ENCODE measurements at regions not wholly inside any gene's neighbourhood (a gene's known extent, or its start where the extent isn't known, plus 50 kb on each side); places are given as distances from the start of the nearest gene placed in this dataset.

DNA sequence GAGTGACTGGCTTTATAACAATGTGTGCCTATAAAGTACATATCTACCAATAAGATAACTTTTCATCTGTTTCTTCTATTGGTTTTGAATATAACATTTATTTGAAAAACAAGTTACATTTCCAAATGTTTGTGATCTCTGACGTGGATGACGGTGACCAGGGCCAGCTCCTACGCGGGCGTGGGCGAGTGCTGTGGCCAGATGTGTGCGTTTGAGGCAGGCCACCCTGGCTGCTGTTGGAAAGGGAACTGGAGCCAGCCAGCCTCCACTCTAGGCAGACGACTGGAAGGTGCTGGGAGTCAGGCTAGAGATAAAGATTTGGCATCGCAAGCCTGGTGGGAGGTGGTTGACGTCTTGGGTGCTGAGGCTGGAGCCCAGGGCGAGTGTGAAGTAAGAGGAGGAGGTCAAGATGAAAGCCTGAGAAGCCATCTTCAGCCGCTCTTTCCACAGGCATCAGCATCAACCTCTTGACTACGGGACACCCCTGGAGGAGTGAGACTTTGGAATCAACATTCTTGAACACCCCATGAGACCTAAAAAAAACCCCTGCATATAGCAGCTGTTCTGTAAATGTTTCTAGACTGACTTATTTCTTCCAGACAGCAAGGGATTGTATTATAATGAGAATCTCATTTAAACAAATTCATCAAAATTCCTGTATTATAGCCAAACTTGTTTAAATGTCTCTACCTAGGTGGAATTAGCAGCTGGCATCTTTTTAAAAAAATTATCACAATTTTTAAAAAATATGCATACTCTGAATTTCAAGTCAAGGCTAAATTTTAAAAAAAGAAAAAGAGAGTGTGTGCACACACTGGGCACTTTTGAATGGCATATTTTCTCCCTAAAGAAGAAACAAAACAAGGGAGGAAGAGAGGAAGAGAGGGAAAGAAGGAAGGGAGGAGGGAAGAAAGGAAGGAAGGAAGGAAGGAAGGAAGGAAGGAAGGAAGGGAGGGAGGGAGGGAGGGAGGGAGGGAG, 112.5 kb upstream of the SLC44A3 start:
- no peak for DNase-seq (ENCODE audit: low read depth)

DNA sequence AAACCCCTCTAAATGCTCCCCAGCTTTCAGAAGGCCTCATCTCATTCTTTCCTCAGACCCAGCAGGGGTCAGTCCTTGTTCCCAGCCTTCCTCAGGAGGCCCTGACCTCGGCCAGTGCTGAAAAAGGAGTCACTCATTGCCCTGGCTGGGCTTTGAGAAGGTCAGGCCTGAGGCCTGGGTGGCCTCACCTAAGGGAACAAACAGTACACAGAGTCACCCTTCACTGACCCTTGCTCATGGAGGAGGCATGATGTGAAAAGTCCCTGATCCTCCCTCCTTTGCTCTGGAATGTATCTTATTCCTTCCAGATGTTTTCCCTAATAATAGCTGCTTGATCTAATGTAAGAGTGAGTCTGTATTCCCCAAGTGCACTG, 117.7 kb upstream of the SLC44A3 start:
- DNase-seq (ENCODE audit: low read depth) = no peak

DNA sequence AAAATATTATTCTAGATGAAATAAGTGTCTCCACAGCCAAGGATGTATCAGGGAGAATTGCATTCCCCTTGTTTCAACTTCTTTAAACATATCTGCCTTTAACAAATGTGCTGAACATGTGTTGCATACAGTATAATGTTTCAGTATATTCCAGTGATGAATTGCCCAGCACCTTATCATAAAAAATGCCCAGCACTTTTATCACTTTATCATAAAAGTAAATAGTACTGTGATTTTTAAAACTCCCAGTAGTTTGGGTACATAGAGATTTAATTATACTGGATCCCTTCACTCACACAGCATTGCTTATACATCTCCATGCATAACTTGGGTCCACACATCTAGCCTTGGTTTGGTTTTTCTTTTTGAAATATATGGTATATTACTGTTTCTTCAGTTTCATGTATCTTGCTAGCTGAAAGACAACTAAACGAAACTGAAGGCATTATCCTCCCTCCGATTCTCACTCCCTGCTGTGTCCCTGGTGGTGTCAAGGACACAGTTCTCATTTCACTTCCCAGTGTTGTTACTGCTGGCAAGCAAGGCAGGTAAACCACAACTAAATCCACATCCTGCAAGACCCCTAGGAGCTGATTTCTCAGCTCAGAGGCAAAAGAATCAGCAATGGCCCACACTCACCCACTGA, 118.2 kb upstream of the SLC44A3 start:
- no peak for DNase-seq (ENCODE audit: low read depth)

GRCh38 chr1:94698759-94699502, 121.2 kb upstream of the SLC44A3 start:
- peak; percentile 92 for DNase-seq (ENCODE audit: low read depth)

DNA sequence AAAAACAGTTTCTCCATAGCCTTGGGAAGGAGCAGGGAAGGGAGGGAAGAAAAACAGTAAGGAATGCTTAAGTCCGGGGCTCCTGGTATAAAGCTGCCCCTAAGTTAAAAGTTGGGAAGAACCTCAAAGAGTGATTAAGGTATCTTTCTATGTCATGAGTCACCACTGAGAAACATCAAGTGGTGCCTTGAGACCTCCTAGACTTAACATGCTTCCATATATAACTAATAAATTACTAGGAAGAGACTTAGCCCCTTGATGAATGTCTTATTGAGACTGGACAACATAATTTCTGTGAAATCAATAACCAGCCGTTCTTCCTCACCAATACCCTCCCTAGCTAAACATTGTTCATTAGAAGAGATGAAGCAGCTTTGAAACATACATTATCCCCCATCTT, 121.8 kb upstream of the SLC44A3 start:
- DNase-seq (ENCODE audit: low read depth) = peak; percentile 74

DNA sequence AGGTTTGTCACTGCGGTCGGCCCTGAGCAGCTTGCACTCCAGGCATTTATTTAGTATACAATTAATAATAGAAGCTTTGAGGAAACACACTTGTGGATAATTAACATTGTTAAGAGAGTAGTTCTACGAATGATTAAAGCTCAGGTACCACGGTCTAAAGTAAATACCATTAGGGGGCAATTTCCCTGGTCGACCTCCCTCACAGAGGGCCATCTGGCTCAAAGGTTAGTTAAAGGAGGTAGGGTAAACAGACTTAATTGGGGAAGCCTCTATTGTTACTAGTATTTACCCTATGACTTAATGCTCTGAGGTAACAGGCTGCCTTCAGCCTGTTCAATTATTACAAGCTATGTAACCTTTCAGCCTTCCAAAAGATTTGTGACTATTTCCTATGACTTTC, 122.3 kb upstream of the SLC44A3 start:
- DNase-seq (ENCODE audit: low read depth) = no peak

DNA sequence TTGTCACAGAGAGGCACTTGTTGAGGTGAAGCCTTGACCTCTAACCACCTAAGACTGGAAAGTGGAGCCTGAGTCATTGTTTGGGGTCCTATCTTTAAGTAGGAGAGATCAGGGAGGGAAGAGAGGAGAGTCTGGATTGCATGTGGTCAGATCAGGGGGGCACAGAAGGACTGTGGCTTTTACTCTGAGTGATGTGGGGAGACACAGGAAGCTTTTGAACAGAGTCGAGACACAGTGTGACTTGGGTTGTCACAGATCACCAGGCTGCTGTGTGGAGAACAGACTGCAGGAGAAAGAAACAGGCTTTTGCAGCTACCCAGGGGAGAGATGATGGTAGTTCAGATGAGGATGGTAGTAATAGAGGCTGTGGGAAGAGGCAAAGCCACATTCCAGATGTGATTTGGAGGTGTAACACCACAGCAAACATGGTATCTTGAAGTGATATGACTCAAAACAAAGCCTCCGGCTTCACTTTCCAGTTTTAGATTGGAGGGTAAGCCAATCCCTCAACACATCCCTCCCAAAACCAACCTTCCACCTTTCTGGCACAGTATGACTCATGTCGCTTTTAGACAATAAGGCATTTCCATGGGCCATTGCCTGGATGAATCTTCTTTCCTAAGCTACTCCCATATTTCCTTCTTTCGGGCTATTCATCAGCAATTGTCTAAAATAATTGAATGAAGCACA, 125.8 kb upstream of the SLC44A3 start:
- DNase-seq (ENCODE audit: low read depth) = peak; percentile 67

DNA sequence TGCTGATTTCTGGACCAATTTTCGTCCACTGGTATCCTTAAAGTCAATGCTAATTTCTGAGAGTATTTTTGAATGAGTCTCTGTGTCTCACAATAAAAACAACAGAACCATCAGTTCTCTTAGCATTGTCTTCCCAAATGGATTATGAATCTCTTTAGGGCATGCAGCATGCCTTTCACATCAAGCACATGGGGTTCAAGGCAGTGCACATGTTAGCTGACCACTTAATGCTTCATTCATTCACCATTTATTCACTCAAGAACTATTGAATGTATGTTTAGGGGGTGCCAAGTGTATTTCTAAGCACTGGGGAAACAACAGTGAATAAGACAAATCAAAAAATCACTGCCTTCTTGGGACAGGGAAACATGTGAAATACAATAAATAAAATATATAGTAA, 126.7 kb upstream of the SLC44A3 start:
- no peak for DNase-seq (ENCODE audit: low read depth)

GRCh38 chr1:94693029-94693428, 127.1 kb upstream of the SLC44A3 start:
- DNase-seq (ENCODE audit: low read depth) = no peak

GRCh38 chr1:94688646-94689045, 131.5 kb upstream of the SLC44A3 start:
- DNase-seq (ENCODE audit: low read depth) = no peak

DNA sequence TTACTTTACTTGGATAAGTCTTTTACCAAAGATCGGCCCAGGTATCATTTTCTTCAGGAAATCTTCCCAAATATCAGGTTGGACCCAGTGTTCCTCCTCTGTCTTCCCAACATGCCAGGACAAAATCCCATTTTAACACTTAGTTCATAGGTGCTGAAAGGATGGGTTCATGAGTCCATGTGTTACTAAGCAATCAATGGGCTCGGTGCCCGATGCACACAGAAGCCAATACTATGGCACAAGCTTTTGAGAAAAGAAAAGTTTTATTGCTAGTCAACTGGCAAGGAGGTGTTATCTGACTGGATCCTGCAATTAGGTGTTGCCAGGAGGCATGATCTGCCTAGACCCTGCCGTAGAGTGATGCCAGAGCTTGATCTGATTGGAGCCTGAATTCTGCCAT, 133.3 kb upstream of the SLC44A3 start:
- DNase-seq (ENCODE audit: low read depth) = no peak

DNA sequence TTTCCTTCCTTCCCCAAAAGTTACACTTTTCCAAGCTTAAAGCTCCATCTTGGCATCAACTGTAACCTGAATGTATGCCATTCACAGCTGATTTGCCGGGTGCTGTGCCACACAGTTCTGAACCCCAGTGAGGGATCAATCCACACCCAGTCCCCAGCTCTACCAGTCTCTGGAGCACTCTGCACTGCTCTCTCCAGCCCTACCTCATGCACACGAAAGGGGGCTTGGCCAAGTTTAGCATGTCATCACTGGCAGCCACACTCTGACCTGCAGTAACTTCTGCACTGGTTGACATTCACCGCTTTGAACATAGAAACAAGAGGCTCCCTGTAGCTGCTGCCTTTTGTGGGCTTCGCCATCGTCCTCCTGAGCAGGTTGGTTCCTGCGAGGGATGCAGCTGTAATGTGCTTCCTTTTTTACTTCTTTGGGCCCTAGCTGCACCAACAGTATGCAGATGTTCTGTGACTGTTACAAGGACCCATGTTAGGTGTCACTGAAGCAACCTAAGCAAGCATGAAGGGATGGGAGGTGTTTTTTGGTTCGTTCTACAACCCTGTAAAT, 135.4 kb upstream of the SLC44A3 start:
- DNase-seq (ENCODE audit: low read depth) = no peak

- no peak for DNase-seq (ENCODE audit: low read depth)
Measured at GRCh38 chr1:94683886-94684285, 136.3 kb upstream of the SLC44A3 start.

- no peak for DNase-seq (ENCODE audit: low read depth)
Measured at GRCh38 chr1:94680039-94680377, 138.4 kb upstream of the F3 start.

GRCh38 chr1:94679332-94680038, 137.9 kb upstream of the F3 start:
- no peak for DNase-seq (ENCODE audit: low read depth)

DNA sequence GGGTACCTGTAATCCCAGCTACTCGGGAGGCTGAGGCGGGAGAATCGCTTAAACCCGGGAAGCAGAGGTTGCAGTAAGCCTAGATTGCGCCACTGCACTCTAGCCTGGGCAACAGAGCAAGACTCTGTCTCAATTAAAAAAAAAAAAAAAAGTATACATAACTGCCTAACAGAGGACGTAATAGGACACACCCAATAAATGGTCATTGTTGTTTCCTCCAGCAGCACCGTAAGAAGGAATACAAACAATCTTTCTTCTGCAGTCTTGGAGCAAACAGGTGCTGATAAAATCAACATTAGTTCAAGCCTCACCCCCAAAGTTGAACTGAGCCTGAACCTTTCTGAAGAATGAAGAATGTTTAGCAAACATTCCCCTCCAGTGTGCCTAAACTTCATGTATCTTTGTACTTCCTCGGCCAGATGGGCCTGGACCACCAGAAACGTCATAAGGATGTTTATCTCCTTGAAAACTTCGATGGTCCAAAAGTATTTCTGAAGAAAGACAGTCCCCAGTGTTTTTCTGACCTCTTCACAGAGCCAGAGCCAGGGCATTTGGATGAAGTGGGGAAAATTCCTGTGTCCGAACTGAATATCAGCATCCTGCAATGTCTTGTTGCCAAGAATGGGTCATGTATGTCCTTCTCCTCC, 136.8 kb upstream of the F3 start:
- no peak for DNase-seq (ENCODE audit: low read depth)

GRCh38 chr1:94677714-94678113, 136.2 kb upstream of the F3 start:
- no peak for DNase-seq (ENCODE audit: low read depth)

DNA sequence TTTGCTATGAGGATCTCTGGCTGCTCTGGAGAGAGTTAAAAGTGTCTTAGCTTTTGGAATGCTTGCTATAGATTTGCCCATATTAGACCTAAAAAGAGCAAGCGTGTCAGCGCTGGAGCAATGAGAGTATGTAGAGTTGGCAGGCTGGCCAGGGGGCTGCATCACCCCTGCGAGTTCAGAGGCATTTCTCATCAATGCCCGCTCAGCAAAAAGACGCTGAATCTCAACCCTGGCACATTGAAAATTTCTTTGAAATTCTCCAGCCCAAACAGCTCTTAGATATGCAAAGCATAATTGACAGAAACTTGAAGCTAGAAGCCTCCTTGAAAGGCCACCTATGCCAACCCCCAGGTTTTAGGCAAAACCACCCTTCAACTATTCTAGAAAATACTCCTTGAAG, 135.5 kb upstream of the F3 start:
- no peak for DNase-seq (ENCODE audit: low read depth)

- DNase-seq (ENCODE audit: low read depth) = no peak
Measured at GRCh38 chr1:94676686-94677085, 135.1 kb upstream of the F3 start.

DNA sequence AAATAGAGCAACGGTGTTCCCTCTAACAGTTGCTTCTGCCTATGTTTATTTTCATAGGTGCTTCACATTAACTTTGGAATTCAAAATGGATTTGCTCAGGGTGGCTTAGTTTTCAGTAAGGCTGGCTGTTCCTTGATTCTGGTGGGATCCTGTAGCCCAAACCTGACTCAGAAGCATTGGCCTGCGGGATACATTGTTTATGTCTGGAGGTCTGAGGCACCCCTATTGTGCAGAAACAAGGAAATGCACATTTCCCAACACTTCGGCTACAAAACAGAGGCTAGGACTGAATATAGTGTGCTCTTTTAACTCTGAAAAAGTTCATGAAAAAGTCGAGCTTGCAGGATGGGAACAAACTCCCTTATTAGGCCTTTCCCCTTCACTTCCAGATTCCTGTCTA, 133.8 kb upstream of the F3 start:
- DNase-seq (ENCODE audit: low read depth) = peak; percentile 62

DNA sequence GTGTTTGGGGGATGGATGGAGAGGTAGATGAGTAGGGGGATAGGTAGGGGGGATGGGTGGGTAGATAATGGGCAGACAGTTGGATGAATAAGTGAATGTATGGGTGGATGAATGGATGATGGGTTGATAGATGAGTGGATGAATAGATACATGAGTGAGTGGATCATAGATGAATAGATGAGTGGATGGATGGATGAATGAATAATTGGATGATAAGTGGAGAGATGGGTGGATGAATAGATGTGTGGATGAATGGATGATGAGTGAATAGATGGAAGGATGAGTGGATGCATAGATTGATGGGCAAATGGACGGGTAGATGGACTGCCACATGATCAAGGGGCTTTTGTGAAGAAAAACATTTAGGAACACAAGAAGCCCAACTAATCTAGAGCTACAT, 133.3 kb upstream of the F3 start:
- DNase-seq (ENCODE audit: low read depth) = no peak

Data from M059J (cell line).